K562 (cell line): ENCODE measurements at regions not wholly inside any gene's neighbourhood (a gene's known extent, or its start where the extent isn't known, plus 50 kb on each side); places are given as distances from the start of the nearest gene placed in this dataset.
A peak's percentile ranks its signal among the peaks of the same experiment; 100 is the strongest.

Experiments
- ATAC-seq: fragments of 200-7000 bp; cut with Tn5 transposase; 3 replicates; pipeline ENCODE4 v1.9.1; 2020; ENCODE audit warnings: moderate library complexity
- BruUV-seq: library from RNA; stranded (reverse); fragments of 400-500 nt; replicated peaks from 2 replicates; lab custom pipeline; 2021; lab: Mats Ljungman, UMichigan
- CTCF ChIA-PET: fragments of 300-600 bp; formaldehyde crosslinking; extraction: SDS; loops from one replicate; lab custom pipeline; 2021; ENCODE audit warnings: low intra/inter-chr PET ratio; lab: Yijun Ruan, JAX
- POLR2A ChIA-PET: fragments of 300-600, 350-650 bp; sonication (Branson Sonifier 250); formaldehyde crosslinking; extraction: SDS; loops from one replicate; lab custom pipeline; 2021; ENCODE audit warnings: antibody characterized with exemption, inconsistent platforms; lab: Yijun Ruan, JAX
- DNase-seq, 4 experiments: peaks; one replicate each; pipeline versions ENCODE4 v3.0.0 to v3.0.0-alpha.2; 2011 to 2018; ENCODE audit warnings: low spot score in 3 of 4, mixed read lengths in 3 of 4; ENCODE audit errors: extremely low read depth in 1 of 4
- FAIRE-seq: peaks from 2 replicates; lab custom pipeline; 2011; peaks lifted over from hg19 to GRCh38; lab: Jason Lieb, UNC
- H2AFZ ChIP-seq: 2 replicates; pipeline ENCODE4 v1.6.0; 2011; ENCODE audit warnings: low read depth, low read length, control low read depth, inconsistent platforms
- H3K27ac ChIP-seq: fragments of 200-600 bp; 3 replicates; pipeline ENCODE4 v1.8.0; 2011; ENCODE audit warnings: low read depth, mild to moderate bottlenecking, control low read depth, inconsistent platforms, low read length, moderate library complexity, mixed read lengths; ENCODE audit errors: extremely low read depth
- H3K27me3 ChIP-seq, 2 experiments: fragments of 300-600 bp in 1 of 2; 2 replicates in 1 of 2; 3 replicates in 1 of 2; pipeline versions ENCODE4 v1.6.0 to v1.8.0; 2011; ENCODE audit warnings: inconsistent platforms in 2 of 2, low read length in 2 of 2, mild to moderate bottlenecking in 1 of 2, mixed read lengths in 1 of 2, moderate library complexity in 1 of 2; ENCODE audit not compliant: control insufficient read depth in 2 of 2, insufficient read depth in 2 of 2
- H3K36me3 ChIP-seq: fragments of 300-600 bp; 3 replicates; pipeline ENCODE4 v1.8.0; 2011; ENCODE audit warnings: mild to moderate bottlenecking, low read length, inconsistent platforms; ENCODE audit not compliant: control insufficient read depth, insufficient read depth
- H3K4me1 ChIP-seq, 2 experiments: fragments of 200-600 bp in 1 of 2; replicated peaks in 1 of 2; 2 replicates in 1 of 2; 3 replicates in 1 of 2; pipeline versions ENCODE4 v1.5.1 to v1.8.0; 2011; ENCODE audit warnings: inconsistent platforms in 2 of 2, low read length in 2 of 2, mild to moderate bottlenecking in 1 of 2, mixed read lengths in 1 of 2, moderate library complexity in 1 of 2; ENCODE audit not compliant: control insufficient read depth in 2 of 2, insufficient read depth in 2 of 2
- H3K4me2 ChIP-seq: 2 replicates; pipeline ENCODE4 v1.6.1; 2011; ENCODE audit warnings: low read length, control low read depth, inconsistent platforms, mixed read lengths; ENCODE audit not compliant: insufficient read depth
- H3K4me3 ChIP-seq: fragments of 200-600 bp; sonication (generic), shearing (Covaris generic); 2 replicates; pipeline ENCODE4 v1.5.1; 2016; ENCODE audit warnings: control low read depth, inconsistent platforms
- H3K79me2 ChIP-seq: fragments of 200-600 bp; 3 replicates; pipeline ENCODE4 v1.8.0; 2011; ENCODE audit warnings: low read length, inconsistent platforms; ENCODE audit not compliant: control insufficient read depth, insufficient read depth
- H3K9ac ChIP-seq, 2 experiments: 2 replicates each; pipeline versions ENCODE4 v1.6.0 to v1.6.1; 2011; ENCODE audit warnings: low read depth in 2 of 2, low read length in 2 of 2, control low read depth in 1 of 2, inconsistent platforms in 1 of 2, mild to moderate bottlenecking in 1 of 2, mixed read lengths in 1 of 2; ENCODE audit not compliant: insufficient read depth in 1 of 2
- H3K9me1 ChIP-seq: one replicate; pipeline ENCODE4 v1.6.0; 2011; ENCODE audit warnings: inconsistent platforms, mild to moderate bottlenecking, low read length, moderate library complexity; ENCODE audit not compliant: control insufficient read depth, insufficient read depth
- H3K9me3 ChIP-seq: replicated peaks from 2 replicates; pipeline ENCODE4 v1.5.1; 2011; ENCODE audit warnings: low read depth, low read length, inconsistent platforms; ENCODE audit not compliant: control insufficient read depth, insufficient read depth
- H4K20me1 ChIP-seq: replicated peaks from 2 replicates; pipeline ENCODE4 v1.6.1; 2011; ENCODE audit warnings: low read length, inconsistent platforms, mixed read lengths; ENCODE audit not compliant: control insufficient read depth, insufficient read depth
- CEBPB ChIP-seq: fragments of 450-650 bp; IDR thresholded peaks from 2 replicates; pipeline ENCODE4 v1.6.1; 2016; ENCODE audit warnings: missing genetic modification characterization, missing compliant biosample characterization
- CEBPG ChIP-seq, 3 experiments: fragments of 200-800 bp in 1 of 3; sonication (Bioruptor generic) in 1 of 3; sonication (generic) in 1 of 3; formaldehyde crosslinking in 1 of 3; IDR thresholded peaks in 2 of 3; conservative IDR thresholded peaks in 1 of 3; 2 replicates each; pipeline versions ENCODE4 v1.6.1 to v1.8.0; 2016 to 2022; ENCODE audit warnings: missing compliant biosample characterization in 2 of 3, missing genetic modification characterization in 2 of 3, mild to moderate bottlenecking in 1 of 3, missing genetic modification reagents in 1 of 3
- E2F6 ChIP-seq, 2 experiments: IDR thresholded peaks; 2 replicates each; pipeline ENCODE4 v1.6.1; 2011; ENCODE audit warnings: borderline replicate concordance in 1 of 2, control low read depth in 1 of 2, low read depth in 1 of 2, low read length in 1 of 2, mild to moderate bottlenecking in 1 of 2, mixed read lengths in 1 of 2, moderate library complexity in 1 of 2; ENCODE audit not compliant: insufficient read depth in 1 of 2, insufficient read length in 1 of 2, poor library complexity in 1 of 2, severe bottlenecking in 1 of 2; ENCODE audit errors: extremely low read depth in 1 of 2
- WGBS: fragments of 100-300 bp; shearing (Covaris generic); methylation state at CpG from one replicate; pipeline ENCODE4 v1.1.6; 2016; ENCODE audit warnings: low coverage, mixed read lengths; ENCODE audit not compliant: insufficient coverage; ENCODE audit errors: missing lambda C conversion rate; 5-methylcytosine and 5-hydroxymethylcytosine counted together
- in situ Hi-C: fragments of 300-500 bp; cut with MboI; formaldehyde crosslinking; loops from 4 replicates; pipeline ENCODE4 v1.15.0; 2018; ENCODE audit warnings: inconsistent platforms, mixed read lengths
- intact Hi-C: fragments of 100-400 bp; cut with micrococcal nuclease; formaldehyde crosslinking; loops from 2 replicates; pipeline ENCODE4 v1.14.2; 2022

GRCh38 chr2:41913311-41913710, 134.5 kb upstream of the PKDCC start:
- Histone ChIP-seq H2AFZ (no peak overlapping the region), H3K27me3 (no peaks in the 10 kb centered on the region; a peak in 2 of 5 replicates), H3K9me3 (no peaks in the 10 kb centered on the region), H3K36me3 (no peaks in the 10 kb centered on the region), H3K4me1 (peaks cover 0 to 1% of the 10 kb centered on the region in 2 experiments; a peak in 1 of 5 replicates), H3K9ac (no peak overlapping the region), H3K4me2 (no peak overlapping the region), H3K27ac (no peak overlapping the region)
- WGBS: 5% methylated on average over 8 of the region's 8 CpGs
- in situ Hi-C loops: no loop called here
- ChIA-PET POLR2A (no interaction called here), CTCF (no interaction called here)
- TF ChIP-seq CEBPG (CRISPR knock-in tag; IDR thresholded peaks at IDR 0.05) (no peak), CEBPG (tag; conservative IDR thresholded peaks at IDR 0.05 in 1 of 2, IDR thresholded peaks at IDR 0.05 in 1 of 2) (peak; percentile 21 to 51; a peak in 2 of 4 replicates), CEBPB (tag) (peak; percentile 84), E2F6 (IDR thresholded peaks at IDR 0.05; ENCODE audit: borderline replicate concordance in 1 of 2, extremely low read depth in 1 of 2, insufficient read depth in 1 of 2, insufficient read length in 1 of 2, low read depth in 1 of 2, low read length in 1 of 2, poor library complexity in 1 of 2, severe bottlenecking in 1 of 2) (no peak)
- TF ChIP-seq, all 486 proteins: peak for 2
- no TSS peak for BruUV-seq
- H4K20me1 ChIP-seq: no peaks in the 10 kb centered on the region; the same call in 1 of the 2 replicates
- H3K9me1 ChIP-seq: no peaks in the 10 kb centered on the region
- intact Hi-C loops: no loop called here
- no peaks in the 10 kb centered on the region for H3K79me2 ChIP-seq
- DNase-seq: no peak
- H3K4me3 ChIP-seq: no peak overlapping the region
- ATAC-seq: no peak
- no peak for FAIRE-seq
